GM21447 (cell line): ENCODE measurements at regions not wholly inside any gene's neighbourhood (a gene's known extent, or its start where the extent isn't known, plus 50 kb on each side); places are given as distances from the start of the nearest gene placed in this dataset.

Experiments
- ATAC-seq: cut with Tn5 transposase; IDR thresholded peaks from one replicate; pipeline ENCODE4 v1.9.1; 2021; ENCODE audit not compliant: unreplicated experiment

DNA sequence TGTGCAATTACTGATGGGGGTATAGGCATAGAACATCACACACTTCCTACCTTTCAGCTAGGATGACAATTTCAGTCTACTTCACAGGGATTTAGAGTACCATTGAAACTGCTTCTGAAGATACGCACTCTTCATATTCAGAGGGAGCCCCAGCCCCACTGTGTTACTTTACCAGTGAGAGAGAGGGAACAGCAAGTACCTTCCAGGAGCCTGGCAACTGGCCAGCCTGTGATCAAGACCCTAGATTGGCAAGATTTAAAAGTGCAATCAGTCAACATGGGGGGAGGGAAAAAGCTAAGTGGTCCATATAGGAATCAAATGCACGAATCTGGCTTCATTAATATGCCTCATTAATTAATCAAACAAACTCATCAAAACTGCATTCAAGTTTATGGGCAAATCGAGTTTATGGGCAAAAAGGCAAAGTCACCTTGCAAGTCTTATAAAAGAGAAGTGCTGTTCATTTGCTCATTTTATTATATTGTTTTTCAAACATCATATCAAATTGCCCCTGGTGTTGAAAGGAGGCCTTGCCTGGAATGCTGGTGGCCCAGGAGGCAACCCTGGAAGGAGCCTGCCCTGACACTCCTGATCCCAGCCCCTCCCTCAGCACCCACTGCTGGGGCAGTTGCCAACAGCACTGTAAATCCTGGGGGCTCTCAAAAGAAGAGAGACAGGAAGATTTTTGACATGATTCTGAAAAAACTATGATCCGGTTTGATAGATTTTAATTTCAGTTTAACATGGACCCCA is 184.9 kb upstream of the DPT start:
- no peak for ATAC-seq

DNA sequence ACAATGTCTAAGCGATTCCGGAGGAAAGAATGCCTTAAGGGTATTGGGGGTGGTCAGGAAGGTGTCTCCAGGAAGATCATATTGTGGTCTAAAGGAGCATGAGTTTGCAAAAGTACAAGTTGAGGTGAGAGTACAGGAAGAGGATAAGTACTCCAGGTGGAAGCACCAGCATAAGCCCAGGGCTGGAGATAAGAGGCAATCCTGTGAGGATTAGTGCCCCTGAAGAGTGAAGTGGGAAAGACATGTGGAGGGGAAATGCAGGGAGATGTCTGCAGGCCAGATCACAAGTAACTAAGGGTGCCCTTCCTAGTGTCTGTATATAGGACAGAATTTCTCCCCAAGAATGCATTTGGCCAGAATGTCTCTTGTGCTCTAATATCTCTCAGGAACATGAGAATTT is 188.3 kb upstream of the DPT start:
- no peak for ATAC-seq

DNA sequence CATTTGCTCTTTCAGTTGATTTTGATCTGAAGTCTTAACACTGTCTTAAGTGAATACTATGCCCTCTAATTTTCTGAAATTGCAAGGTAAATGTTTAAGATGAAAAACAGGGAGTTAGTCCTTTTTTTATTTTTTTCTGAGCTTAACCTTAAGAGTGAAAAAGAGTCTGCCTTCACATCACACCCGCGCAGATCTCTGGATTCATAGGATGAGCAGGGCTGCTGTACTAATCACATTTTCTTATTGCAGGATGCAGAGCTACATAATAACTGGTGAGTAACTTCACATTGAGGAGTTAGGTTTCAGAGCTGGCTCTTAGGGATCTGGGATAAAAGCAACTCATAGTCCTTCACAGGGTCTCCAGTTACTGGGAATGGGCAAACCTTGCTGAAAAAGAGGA is 188.7 kb upstream of the ATP1B1 start:
- ATAC-seq = no peak

DNA sequence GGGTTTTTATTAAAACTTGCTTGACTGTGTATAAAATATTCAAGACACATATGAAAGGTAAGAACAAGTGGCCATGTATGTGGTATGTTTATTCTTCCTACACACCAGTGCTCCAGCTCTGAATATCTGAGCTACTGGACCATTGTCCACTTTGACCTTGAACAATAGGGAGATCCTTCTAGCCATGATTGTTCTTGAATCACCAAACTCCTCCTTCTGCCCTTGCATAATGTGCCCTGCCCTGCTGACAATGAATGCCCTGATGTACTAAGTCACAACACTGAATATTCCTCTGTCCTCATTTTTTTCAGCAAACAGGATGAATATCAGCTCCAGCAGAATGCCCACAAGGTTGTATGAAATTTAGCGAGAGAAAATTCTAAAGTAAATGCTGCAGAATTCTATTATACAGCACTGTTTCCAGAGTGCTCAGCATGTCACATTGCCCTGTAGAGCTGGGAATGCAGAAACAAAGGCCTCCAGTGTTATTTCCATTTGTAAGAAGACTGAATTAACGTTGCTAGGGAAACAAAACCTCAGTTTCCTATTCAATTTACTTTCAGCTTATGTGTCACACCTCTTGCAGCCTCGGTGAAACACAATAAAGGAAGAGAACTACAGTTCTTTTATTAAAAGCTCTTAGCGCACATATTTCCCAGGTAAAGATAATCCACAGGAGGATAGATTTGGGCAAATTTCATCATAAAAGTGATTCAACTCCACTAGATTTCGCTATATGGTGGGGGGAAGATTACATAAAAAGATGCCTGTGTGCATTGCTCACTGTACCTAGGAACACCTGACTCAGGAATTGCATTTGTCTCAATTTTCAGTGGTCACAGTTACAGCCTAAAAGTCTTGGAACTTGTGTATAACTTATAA is 187.4 kb upstream of the ATP1B1 start:
- no peak for ATAC-seq

DNA sequence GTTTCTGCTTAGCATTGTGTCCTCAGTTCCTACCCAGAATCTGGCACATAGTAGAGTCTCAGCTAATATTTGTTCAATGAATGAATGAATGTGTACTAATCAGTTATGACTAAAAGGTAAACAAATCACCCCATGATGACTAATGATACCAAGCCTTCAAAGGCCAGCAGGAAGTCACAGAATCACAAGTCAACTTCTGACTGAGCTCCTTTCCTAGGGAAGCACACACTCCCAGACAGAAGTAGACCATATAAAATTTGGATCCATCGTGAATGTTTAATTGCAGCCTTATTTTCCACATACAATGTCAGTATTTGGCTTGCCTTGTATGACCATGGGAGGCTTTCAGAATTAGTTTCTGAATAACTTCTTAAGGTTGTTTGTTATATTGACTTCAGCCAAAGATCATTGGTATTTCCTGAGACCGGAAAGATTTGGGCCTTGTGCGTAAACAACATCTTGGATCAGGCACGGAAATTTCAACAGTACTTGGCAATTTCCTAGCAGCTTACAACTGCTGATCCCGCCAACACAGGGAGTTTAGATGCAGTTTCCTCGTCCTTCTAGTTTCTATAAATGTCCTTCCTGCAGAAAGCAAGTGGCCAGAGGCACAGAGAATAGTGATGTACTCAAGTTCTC is 185.9 kb upstream of the ATP1B1 start:
- ATAC-seq = no peak

DNA sequence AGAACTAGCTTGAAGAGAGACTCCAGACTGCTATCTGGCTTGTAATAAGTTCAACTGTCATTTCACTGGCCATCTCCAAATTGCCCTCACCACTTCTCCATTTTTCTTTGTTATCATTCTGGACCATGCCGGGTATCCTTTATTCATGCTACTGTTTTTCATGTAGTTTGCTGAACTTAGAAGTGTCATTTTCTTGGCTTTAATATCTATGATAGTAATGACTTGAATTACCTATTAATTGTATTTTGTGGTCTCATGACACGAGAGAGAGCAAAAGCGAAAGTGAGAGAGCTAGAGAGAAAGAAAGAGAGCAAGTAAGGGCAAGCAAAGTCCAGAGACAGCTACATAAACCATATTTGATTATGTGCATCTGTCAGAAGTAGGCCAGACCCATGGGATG is 184.9 kb upstream of the ATP1B1 start:
- no peak for ATAC-seq

DNA sequence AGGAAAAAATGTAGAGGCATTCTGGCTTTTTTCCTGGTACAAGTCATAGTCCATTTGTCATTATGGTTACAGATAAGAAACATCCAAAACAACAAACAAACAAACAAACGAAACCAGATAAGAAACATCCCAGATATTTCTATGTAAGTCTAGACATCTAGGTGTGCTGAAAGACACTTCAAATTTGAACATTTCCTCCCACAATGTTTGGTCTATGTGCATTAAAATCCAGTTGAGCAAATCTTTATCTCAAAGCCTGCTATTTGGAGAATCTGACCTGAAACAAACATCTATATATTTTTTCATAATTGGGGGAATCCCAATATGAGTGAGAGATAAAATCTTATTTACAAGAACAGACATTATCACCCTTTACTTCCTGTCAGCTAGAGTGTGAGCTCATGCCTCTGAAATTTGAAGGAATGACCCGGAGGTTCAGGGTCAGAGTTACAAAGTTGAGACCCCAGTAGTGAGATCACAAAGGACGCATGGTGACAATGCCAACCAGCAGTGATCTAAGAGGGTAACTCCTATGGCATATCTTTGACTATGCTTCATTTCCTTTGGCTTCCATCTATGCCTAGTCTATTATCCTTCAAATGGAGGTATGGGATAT is 182.9 kb upstream of the ATP1B1 start:
- ATAC-seq = no peak

DNA sequence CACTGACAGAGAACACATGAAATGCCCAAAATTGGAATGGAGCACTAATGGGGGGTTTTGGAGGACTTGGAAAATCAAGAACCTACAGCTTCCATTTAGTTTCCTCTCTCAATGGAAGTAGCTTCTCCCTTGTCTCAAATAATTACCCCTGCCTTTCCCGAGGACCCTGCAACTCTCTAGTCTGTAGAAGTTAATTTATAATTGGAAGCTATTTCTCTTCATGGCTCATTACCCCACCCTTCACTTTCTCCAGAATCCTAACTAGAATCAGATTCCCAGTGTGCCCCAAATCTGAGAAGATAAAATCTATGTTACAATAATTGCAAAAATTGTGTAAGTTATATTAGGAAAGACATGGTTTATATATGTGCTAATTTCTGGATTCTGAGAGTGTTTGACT is 181.5 kb upstream of the ATP1B1 start:
- ATAC-seq = no peak

DNA sequence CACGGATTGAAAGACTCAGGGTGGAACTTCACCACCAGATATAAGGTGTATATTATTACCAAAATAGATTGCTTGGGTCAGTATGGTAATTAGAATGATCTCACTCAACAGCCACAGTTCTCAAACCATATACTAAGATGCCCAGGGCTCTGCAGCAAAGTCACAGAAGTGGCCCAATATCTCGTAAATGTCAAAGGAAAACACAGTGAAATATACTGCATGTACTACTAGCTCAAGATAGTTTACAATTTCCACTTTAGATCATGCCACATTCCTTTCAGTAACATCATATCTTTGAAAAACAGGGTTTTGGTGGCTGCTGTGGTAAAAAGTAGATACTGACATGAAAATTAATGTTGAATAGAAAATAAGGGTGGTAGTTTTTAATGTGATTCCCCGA is 180.3 kb upstream of the ATP1B1 start:
- ATAC-seq = no peak

DNA sequence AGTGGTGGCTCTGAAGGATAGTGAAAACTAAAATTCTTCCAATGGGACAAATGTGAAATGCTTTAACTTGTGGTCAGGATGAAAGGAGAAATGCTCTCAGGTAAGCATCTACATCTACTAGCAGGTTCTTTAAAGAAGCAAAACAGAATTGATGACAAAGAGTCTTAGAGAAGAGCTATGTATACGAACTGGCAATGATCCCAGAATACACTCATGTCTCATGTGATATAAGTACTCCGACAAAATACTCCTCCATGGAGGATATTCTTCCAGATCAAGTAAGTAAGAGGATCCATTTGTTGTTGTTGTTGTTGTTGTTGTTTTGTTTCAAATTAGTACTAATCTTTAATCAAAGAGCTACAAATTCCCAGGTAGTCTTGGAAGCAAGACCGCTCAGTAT is 174.0 kb upstream of the ATP1B1 start:
- no peak for ATAC-seq

DNA sequence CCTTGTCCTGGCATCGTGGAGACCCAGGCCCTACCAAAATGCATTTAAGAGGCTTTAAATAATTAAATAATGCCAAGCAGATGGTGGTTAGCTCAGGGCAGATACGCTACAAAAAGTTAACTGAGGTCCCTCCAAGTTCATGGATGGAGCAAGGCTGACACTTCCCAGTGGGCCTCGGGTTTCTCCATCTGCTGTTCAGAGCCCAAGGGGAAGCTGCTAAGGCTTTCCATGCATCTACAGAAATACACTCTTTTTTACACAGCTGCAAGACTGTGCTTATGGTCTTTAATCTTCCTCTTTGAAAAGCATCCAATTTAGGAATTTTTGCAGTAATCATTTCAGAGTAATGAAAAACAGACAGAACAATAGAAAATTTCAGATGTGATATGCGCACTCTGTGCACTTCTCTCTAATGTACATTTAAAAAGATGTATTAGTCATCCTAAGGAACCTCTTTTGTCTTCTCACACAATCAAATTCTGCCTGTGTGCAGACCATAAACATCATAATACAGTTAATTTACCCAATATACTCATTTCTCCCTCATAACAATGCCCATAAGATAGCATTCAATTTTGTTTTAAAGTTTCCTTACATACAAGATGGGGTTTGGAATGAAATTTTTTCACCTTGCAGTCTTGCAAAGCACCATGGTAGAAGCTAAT is 173.2 kb upstream of the ATP1B1 start:
- no peak for ATAC-seq

DNA sequence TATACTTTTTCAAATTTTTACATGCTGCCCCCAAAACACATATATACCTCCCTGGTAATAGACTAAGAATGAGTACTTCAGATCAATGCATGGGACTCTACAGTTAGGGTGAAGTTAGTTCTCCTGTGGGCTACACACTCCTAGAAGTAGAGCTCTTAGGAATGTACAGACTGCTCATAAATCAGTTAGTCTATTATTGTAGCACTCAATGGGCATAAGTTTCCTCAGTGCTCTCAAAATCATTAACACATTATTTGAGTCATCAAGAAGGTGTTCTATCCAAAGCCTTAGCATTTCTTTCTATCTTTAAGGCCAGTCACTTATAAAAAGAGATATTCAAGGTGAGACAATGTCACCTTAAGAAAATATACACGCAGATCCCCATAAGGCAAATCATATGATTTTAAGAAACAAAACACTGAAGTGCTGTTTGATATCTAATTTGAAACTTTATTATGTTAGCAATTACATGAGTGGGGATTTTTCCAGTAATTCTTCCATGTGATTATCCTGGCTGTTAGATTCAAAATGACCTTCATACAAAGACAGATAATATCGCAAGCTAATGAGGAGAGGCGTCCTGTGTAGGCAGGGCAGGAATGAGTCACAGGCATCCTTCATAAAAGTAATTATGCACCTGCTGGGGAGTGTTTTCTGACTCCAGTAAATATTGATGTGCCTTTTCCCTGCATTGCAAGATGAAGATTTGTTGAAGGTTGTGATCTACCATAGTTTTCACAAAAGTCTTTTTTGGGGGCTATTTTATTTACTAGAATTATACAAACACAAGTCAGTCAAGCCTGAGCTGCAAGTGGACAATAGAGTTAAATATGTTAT is 167.2 kb upstream of the ATP1B1 start:
- no peak for ATAC-seq

DNA sequence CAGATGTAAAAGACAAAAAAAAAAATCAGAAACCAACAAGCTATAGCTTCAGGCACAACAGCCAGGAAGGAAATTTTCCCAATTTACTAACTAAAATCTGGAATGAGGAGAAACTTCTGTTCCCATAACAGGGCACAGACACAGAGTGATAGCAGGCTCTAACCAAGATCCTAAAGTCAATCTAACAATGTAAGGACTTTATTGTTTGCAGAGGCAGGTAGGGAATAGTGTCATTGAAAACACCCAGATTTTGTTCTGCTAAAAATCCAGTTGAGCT is 166.6 kb upstream of the ATP1B1 start:
- no peak for ATAC-seq

DNA sequence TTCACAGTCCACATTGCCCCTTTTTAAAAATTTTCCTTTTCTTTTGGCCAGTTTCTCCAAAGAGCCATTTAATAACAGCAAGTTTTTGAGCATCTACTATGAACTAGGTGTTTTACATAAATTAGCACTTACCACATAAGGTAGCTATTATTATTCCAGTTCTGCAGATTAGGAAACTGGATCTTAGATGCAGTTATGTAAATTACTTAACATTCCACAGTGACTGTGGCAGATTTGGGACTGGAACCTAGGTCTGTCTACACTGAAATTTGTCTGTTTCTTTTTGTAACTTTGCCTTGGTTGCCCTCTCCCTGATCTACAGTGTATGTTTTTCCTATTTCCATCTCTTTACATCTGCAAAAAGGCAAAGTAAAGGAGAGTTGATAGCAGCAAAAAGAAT is 164.8 kb upstream of the ATP1B1 start:
- ATAC-seq = no peak

DNA sequence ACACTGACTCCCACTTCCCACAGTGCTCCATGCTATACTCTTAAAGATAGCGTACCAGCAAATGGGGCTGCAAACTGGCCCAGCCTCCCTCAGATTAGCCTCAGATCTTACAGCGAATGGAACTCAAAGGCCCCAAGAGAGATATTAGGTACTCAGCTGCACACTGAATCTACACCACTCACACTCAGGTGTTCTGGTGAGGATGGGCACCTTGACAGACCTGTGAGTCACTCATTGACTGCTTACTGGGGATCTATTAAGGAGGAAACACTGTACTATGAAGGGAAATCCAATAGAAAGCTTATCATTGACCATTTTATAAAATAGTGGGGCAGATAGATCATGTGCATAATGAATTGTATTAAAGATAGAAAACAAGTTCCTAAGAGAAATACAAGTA is 164.3 kb upstream of the ATP1B1 start:
- ATAC-seq = no peak

DNA sequence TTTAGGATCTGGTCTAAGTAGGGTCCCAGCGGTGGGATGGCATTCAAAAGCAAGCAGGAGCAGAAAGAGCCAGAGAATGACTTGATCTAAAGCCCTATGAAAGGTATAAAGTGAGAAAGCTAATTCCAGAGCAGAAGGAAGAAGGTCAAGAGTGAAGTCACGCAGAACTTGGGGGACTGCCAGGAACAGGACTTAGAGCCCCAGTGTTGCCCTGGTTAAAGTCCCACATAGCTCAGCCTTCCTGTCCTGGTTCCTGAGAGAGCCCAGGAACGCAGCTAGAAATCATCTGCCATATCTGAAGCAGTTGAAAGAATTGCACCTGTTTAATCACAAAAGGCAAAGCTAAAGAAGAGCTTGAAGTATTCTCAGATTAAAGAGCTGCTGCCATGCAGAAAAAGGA is 160.6 kb upstream of the ATP1B1 start:
- ATAC-seq = no peak

DNA sequence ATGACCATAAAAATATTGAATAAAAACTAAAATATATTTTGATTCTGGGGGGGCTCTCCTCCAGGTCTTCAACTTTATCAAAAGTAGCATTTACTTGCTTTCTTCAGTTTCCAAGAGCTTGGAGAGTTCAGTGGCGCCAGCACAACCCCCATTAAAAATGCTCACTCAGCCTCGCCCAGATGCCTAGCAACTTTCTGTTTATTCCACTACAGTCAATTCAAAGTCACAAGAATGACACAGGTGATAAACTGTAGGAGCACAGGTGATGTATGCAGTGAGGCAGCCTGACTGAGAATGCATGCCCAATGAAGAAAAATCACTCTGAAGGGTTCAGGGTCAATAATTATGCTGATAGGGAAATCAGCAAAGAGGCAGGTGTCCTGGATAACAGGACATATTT is 159.4 kb upstream of the ATP1B1 start:
- no peak for ATAC-seq

DNA sequence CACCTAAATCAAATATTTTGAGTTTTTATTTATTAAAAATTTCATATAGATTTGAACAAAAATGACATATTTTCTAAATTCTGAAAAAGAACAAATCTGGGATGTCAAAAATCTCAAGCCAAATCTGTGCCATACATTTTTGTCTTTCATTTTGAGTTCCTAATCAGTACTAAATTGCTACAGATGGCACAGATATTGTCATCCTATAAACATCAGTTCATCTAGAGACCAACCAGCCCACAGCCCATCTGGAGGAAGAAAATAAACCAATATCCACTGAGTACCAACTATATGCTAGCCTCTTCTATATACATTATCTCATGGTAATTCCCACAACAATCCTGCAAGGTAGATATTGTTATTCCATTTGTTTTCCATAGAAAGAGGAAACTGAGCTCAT is 156.8 kb upstream of the ATP1B1 start:
- no peak for ATAC-seq

DNA sequence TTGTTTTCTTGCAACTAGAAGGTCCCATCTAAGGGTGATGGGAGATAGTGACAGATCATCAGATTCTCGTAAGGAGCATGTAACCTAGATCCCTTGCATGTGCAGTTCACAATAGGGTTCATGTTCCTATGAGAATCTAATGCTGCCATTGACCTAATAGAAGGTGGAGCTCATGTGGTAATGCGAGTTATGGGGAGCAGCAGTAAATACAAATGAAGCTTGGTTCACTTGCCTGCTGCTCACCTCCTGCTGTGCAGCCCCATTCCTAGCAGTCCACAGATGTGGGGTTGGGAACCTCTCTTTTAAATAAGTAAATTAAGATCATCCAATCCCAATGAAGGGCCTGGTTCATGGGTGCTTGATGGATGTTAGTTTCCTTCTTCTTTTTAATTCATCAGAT is 148.7 kb upstream of the ATP1B1 start:
- no peak for ATAC-seq

DNA sequence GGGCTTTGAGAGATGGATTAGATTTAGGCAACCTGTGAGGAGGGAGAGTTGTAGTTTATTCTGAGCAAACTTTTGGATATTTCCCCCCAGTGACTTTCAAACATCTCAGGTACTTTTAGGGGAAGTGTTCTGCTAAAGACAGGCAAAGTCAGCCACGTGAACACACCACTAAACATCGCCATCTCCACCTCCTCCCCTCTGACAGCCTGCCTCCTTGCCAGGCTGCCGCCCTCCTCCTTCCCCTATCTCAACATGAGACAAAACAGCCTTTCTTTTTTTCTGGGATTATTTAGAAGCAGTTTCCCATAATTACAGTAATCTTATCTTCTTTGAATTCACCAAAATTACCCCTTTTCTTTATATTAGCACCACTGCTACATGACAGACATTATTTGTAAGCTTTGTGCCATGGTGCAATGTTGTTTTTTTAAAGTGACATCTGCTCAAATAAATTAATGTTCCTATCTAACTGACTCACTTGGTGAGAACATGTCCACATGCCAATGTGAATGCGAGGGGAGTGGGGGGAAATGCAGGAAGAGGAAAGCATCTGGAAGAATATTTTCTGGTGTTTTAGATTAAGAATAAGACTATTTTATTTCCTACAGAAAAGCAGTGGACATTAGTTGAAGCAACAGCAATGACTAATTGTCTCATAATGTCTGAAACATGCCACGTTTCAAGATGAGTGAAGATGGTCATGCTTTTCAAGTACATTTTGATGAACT is 147.8 kb upstream of the ATP1B1 start:
- no peak for ATAC-seq
